Pons (tissue), 1 donor: ENCODE measurements at regions not wholly inside any gene's neighbourhood (a gene's known extent, or its start where the extent isn't known, plus 50 kb on each side); places are given as distances from the start of the nearest gene placed in this dataset.
"Not testable (repeated sequence)": the region's sequence is repeated elsewhere in the genome, so short reads cannot be mapped to it uniquely, and the experiment has no call there.

ENCODE experiments used
- DNase-seq: peaks from one replicate; pipeline ENCODE4 v3.0.0-alpha.2; 2016; ENCODE audit warnings: low spot score

GRCh38 chr17:22265807-22266206 lies 573.5 kb downstream of the KCNJ18 start:
- no peak for DNase-seq

GRCh38 chr17:22266231-22266630 lies 573.9 kb downstream of the KCNJ18 start:
- no peak for DNase-seq

GRCh38 chr17:22267019-22267418 lies 574.7 kb downstream of the KCNJ18 start:
- no peak for DNase-seq

GRCh38 chr17:22268214-22268911 lies 576.0 kb downstream of the KCNJ18 start:
- no peak for DNase-seq

GRCh38 chr17:22268912-22269220 lies 576.5 kb downstream of the KCNJ18 start:
- DNase-seq = no peak

- no peak for DNase-seq
Observed at GRCh38 chr17:22270381-22270780, 578.1 kb downstream of the KCNJ18 start.

- DNase-seq = not testable (repeated sequence)
Observed at GRCh38 chr17:22270809-22271208, 578.5 kb downstream of the KCNJ18 start.

- no peak for DNase-seq
Observed at GRCh38 chr17:22272363-22273146, 580.2 kb downstream of the KCNJ18 start.

- no peak for DNase-seq
Observed at GRCh38 chr17:22273308-22273707, 581.0 kb downstream of the KCNJ18 start.

GRCh38 chr17:22277595-22277994 lies 585.3 kb downstream of the KCNJ18 start:
- DNase-seq = no peak

GRCh38 chr17:22278302-22279275 lies 586.3 kb downstream of the KCNJ18 start:
- DNase-seq = no peak

- DNase-seq = no peak
Observed at GRCh38 chr17:22286337-22287041, 594.2 kb downstream of the KCNJ18 start.

GRCh38 chr17:22298484-22298951 lies 606.2 kb downstream of the KCNJ18 start:
- not testable (repeated sequence) for DNase-seq

- DNase-seq = no peak
Observed at GRCh38 chr17:22300177-22300576, 607.9 kb downstream of the KCNJ18 start.

- no peak for DNase-seq
Observed at GRCh38 chr17:22300731-22301352, 608.5 kb downstream of the KCNJ18 start.

GRCh38 chr17:22301353-22301745 lies 609.0 kb downstream of the KCNJ18 start:
- DNase-seq = no peak

- no peak for DNase-seq
Observed at GRCh38 chr17:22303096-22303495, 610.8 kb downstream of the KCNJ18 start.

GRCh38 chr17:22303865-22304264 lies 611.5 kb downstream of the KCNJ18 start:
- no peak for DNase-seq

- DNase-seq = no peak
Observed at GRCh38 chr17:22304667-22305303, 612.5 kb downstream of the KCNJ18 start.

GRCh38 chr17:22305356-22306071 lies 613.2 kb downstream of the KCNJ18 start:
- no peak for DNase-seq
